ENCODE measurements at regions not wholly inside any gene's neighbourhood (a gene's known extent, or its start where the extent isn't known, plus 50 kb on each side); places are given as distances from the start of the nearest gene placed in this dataset.

GRCh38 chr20:62581308-62581707 is 61.0 kb upstream of the SLCO4A1 start:
- no peak for DNase-seq (ENCODE audit: low spot score)

- DNase-seq (ENCODE audit: low spot score), result no peak
These were observed 60.5 kb upstream of the SLCO4A1 start for GRCh38 chr20:62581806-62582205.

DNA sequence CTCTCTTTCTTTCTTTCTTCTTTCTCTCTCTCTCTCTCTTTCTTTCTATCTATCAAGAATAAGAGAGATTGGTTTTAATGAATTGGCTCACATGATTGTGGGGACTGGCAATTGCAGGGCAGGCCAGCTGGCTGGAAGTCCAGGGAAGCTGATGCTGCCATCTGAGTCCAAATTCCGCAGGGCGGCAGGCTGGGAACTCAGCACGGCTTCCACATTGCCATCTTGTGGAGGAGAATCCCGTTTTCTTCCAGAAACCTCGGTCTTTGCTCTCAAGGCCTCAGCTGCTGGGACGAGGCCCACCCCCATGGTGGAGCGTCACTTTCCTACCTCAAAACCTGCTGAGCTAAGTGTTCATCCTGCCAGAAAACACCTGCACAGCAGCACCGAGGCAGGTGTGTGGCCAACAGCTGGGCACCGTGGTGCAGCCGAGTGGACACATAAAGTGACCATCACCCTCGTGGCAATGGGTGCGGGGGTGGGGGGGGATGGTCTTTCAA is 58.8 kb upstream of the SLCO4A1 start:
- no peak for DNase-seq (ENCODE audit: low spot score)

- no peak for DNase-seq (ENCODE audit: low spot score)
These were observed 57.4 kb upstream of the SLCO4A1 start for GRCh38 chr20:62584671-62585460.

- DNase-seq (ENCODE audit: low spot score), result no peak
These were observed 56.8 kb upstream of the SLCO4A1 start for GRCh38 chr20:62585461-62585970.

DNA sequence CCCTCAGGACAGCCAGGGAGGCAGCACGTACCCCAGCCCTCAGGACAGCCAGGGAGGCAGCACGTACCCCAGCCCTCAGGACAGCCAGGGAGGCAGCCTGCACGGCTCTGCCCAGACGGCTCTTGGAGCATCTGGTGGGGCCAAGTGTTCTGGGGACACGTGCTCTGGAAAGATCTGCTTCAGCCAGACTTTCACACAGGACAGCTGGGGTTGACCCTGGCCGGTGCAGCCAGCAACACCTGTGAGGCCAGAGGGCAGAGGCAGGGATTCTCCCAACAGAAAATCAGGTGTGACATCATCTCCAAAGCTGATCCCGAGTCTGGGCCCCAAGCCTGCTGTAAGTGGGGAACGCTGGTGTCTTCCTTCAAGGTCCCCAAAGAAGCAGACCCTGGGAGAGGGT is 55.5 kb upstream of the SLCO4A1 start:
- no peak for DNase-seq (ENCODE audit: low spot score)

DNA sequence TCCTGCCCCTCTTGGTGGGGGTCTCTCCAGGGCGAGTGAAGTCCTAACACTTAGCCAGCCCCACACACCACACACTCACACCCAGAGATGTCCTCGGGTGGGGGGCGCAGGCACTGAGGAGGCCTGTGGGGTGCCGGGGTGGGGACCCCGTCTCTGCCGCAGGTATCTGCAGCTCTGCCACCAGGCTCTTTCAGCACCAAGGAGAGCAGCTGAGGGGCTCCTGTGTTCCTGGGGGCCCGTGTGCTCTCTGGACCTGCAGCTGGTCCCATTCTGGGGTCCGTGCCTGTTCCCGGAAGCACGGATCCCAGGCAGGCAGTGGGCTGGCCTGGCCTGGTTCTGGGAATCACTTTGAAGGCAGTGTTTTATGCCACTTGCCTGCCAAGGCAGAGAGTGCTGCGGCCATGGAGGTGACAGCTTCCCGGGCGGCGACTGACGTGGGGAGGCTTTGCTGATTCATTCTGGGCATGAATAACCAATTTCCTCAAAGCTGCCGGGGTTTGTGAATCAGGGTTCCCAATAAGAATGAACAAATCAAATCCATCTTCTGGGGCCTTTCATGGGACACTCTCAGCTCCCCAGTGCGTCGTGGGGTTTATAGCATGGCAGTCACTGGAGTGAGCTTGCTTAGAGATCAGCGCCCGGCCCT is 54.4 kb upstream of the SLCO4A1 start:
- no peak for DNase-seq (ENCODE audit: low spot score)

- no peak for DNase-seq (ENCODE audit: low spot score)
These were observed 53.7 kb upstream of the SLCO4A1 start for GRCh38 chr20:62588458-62589149.

GRCh38 chr20:62589150-62589498 is 53.2 kb upstream of the SLCO4A1 start:
- no peak for DNase-seq (ENCODE audit: low spot score)

- no peak for DNase-seq (ENCODE audit: low spot score)
These were observed 52.6 kb upstream of the SLCO4A1 start for GRCh38 chr20:62589720-62590119.

DNA sequence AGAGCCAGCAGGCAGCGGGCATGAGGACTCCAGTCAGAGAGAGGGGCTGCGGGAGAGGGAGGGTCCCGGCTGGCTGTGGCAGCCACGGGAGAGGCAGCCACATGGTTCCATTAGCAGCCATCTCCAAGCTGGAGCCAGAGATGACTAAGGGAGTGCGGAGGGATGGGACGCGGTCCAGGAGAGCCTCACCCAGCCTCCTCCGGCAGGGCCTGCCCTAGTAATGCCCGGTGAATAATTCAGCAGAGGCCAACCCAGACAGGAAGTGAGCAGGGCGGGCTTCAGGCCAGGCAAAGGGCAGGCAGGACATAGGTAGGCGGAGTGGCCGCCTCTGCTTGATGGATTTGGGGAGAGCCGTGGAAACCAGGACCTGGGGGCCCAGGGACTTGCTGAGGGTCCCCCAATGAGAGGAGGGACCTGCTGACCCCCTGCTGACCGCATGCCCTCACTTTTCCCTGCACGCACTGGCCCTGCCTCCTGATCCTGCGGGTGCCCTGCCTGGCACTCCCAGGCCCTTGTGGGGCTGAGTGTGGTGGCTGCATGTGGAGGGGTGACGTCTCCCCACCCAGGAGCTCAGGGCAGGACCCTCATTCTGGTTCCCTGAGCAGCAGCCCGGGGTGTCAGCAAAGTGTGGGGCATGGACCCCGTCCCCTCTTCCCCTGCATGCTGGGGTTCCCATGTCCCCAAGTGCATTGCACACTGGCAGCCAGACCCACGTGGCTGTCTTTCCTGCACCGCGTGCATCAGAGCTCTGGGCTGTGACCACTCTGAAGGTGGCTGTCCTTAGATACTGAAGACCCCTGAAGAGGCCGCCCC is 51.8 kb upstream of the SLCO4A1 start:
- DNase-seq (ENCODE audit: low spot score), result no peak

GRCh38 chr20:62591122-62591468 is 51.2 kb upstream of the SLCO4A1 start:
- no peak for DNase-seq (ENCODE audit: low spot score)

DNA sequence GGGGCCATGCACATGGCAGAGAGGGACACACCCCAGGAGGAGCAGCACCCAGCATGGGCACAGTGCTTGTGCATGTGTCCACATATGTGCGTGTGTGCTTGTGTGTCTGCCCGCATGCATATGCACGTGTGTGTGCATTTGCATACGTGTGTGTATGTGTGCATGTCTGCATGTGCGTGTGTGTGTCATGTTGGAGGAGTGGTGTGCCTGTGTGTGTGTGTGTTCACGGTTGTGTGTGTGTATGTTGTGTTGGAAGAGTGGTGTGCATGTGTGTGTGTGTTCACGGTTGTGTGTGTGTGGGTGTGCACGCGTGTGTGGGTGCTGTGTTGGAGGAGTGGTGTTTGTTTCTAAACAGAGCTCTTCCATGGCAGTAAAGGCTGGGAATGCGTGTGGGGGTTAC is 50.7 kb upstream of the SLCO4A1 start:
- no peak for DNase-seq (ENCODE audit: low spot score)

All from germinal center (tissue), 1 donor.